H9 (cell line): ENCODE measurements at regions not wholly inside any gene's neighbourhood (a gene's known extent, or its start where the extent isn't known, plus 50 kb on each side); places are given as distances from the start of the nearest gene placed in this dataset.

Experiments used
- DNase-seq: peaks from one replicate; pipeline ENCODE4 v3.0.0-alpha.2; 2017
- H2AFZ ChIP-seq: one replicate; pipeline ENCODE4 v1.6.1; 2013; ENCODE audit warnings: mild to moderate bottlenecking, low read length, control low read depth, moderate library complexity
- H2AK5ac ChIP-seq: 2 replicates; pipeline ENCODE4 v1.6.1; 2013; ENCODE audit warnings: low read length, control low read depth, mixed read lengths; ENCODE audit not compliant: insufficient read length
- H2BK120ac ChIP-seq: one replicate; pipeline ENCODE4 v1.6.1; 2013; ENCODE audit warnings: low read depth, mild to moderate bottlenecking, low read length, control low read depth, inconsistent platforms; ENCODE audit not compliant: poor library complexity, severe bottlenecking
- H2BK12ac ChIP-seq: 2 replicates; pipeline ENCODE4 v1.6.1; 2013; ENCODE audit warnings: low read length, control low read depth, mixed read lengths, low read depth; ENCODE audit not compliant: insufficient read length
- H2BK15ac ChIP-seq: 2 replicates; pipeline ENCODE4 v1.6.1; 2013; ENCODE audit warnings: low read depth, low read length, control low read depth
- H2BK20ac ChIP-seq: one replicate; pipeline ENCODE4 v1.6.1; 2013; ENCODE audit warnings: low read depth, mild to moderate bottlenecking, low read length, control low read depth, inconsistent platforms; ENCODE audit not compliant: poor library complexity, severe bottlenecking
- H2BK5ac ChIP-seq: 2 replicates; pipeline ENCODE4 v1.6.1; 2013; ENCODE audit warnings: low read length, control low read depth, mixed read lengths; ENCODE audit not compliant: insufficient read length
- H3K14ac ChIP-seq: 2 replicates; pipeline ENCODE4 v1.6.1; 2013; ENCODE audit warnings: low read length, control low read depth; ENCODE audit not compliant: insufficient read depth
- H3K18ac ChIP-seq: 2 replicates; pipeline ENCODE4 v1.6.1; 2013; ENCODE audit warnings: low read depth, mild to moderate bottlenecking, mixed read lengths, low read length, control low read depth; ENCODE audit not compliant: insufficient read length
- H3K23ac ChIP-seq: 2 replicates; pipeline ENCODE4 v1.6.1; 2013; ENCODE audit warnings: low read length, control low read depth, mixed read lengths, low read depth; ENCODE audit not compliant: insufficient read length
- H3K23me2 ChIP-seq: 2 replicates; pipeline ENCODE4 v1.6.1; 2013; ENCODE audit warnings: low read depth, mild to moderate bottlenecking, mixed read lengths, low read length, control low read depth; ENCODE audit not compliant: insufficient read length, poor library complexity, severe bottlenecking
- H3K27ac ChIP-seq: 2 replicates; pipeline ENCODE4 v1.5.1; 2013; ENCODE audit warnings: low read length, control low read depth, mixed read lengths, low read depth; ENCODE audit not compliant: insufficient read length
- H3K27me3 ChIP-seq: 2 replicates; pipeline ENCODE4 v1.6.1; 2013; ENCODE audit warnings: low read length, control low read depth, inconsistent platforms; ENCODE audit not compliant: insufficient read depth
- H3K4ac ChIP-seq: 2 replicates; pipeline ENCODE4 v1.6.1; 2013; ENCODE audit warnings: low read depth, mild to moderate bottlenecking, control low read depth, inconsistent platforms, low read length, moderate library complexity
- H3K4me1 ChIP-seq: 2 replicates; pipeline ENCODE4 v1.6.1; 2013; ENCODE audit warnings: low read length, control low read depth, inconsistent platforms; ENCODE audit not compliant: insufficient read depth
- H3K4me2 ChIP-seq: 2 replicates; pipeline ENCODE4 v1.6.1; 2013; ENCODE audit warnings: low read length, control low read depth, mixed read lengths; ENCODE audit not compliant: insufficient read length, insufficient read depth
- H3K56ac ChIP-seq: 2 replicates; pipeline ENCODE4 v1.6.1; 2013; ENCODE audit warnings: low read depth, mild to moderate bottlenecking, mixed read lengths, low read length, control low read depth; ENCODE audit not compliant: insufficient read length
- H3K79me1 ChIP-seq: 2 replicates; pipeline ENCODE4 v1.6.1; 2013; ENCODE audit warnings: low read depth, mild to moderate bottlenecking, moderate library complexity, low read length, control low read depth, inconsistent platforms; ENCODE audit not compliant: insufficient read depth, poor library complexity, severe bottlenecking
- H3K79me2 ChIP-seq: 2 replicates; pipeline ENCODE4 v1.6.1; 2013; ENCODE audit warnings: low read length, control low read depth, inconsistent platforms; ENCODE audit not compliant: insufficient read depth
- H3K9ac ChIP-seq: 2 replicates; pipeline ENCODE4 v1.6.1; 2013; ENCODE audit warnings: low read length, control low read depth, mixed read lengths; ENCODE audit not compliant: insufficient read length; ENCODE audit errors: extremely low read depth
- H3K9me3 ChIP-seq: one replicate; pipeline ENCODE4 v1.6.1; 2013; ENCODE audit warnings: low read depth, low read length, inconsistent platforms; ENCODE audit not compliant: control insufficient read depth
- H3T11ph ChIP-seq: one replicate; pipeline ENCODE4 v1.6.1; 2013; ENCODE audit warnings: mild to moderate bottlenecking, low read length, control low read depth, inconsistent platforms
- H4K20me1 ChIP-seq: one replicate; pipeline ENCODE4 v1.6.1; 2013; ENCODE audit not compliant: control insufficient read depth, insufficient read length, insufficient read depth
- H4K5ac ChIP-seq: 2 replicates; pipeline ENCODE4 v1.6.1; 2013; ENCODE audit warnings: low read depth, mild to moderate bottlenecking, mixed read lengths, low read length, control low read depth; ENCODE audit not compliant: insufficient read length
- H4K8ac ChIP-seq: replicated peaks from 2 replicates; pipeline ENCODE4 v1.6.1; 2013; ENCODE audit warnings: low read length, control low read depth, mixed read lengths, low read depth; ENCODE audit not compliant: insufficient read length
- H4K91ac ChIP-seq: 2 replicates; pipeline ENCODE4 v1.6.1; 2013; ENCODE audit warnings: low read depth, mild to moderate bottlenecking, moderate library complexity, mixed read lengths, low read length, control low read depth; ENCODE audit not compliant: insufficient read length
- H3K27ac Mint-ChIP-seq, 3 experiments: 2 replicates in 2 of 3; 3 replicates in 1 of 3; pipeline ENCODE4 v1.8.0; 2020 to 2021; ENCODE audit warnings: mixed read lengths in 3 of 3, mild to moderate bottlenecking in 1 of 3, moderate library complexity in 1 of 3
- H3K27me3 Mint-ChIP-seq: 2 replicates; pipeline ENCODE4 v1.8.0; 2021; ENCODE audit warnings: low read depth, mild to moderate bottlenecking, moderate library complexity, mixed read lengths
- H3K36me3 Mint-ChIP-seq, 3 experiments: 2 replicates in 2 of 3; 3 replicates in 1 of 3; pipeline ENCODE4 v1.8.0; 2020 to 2021; ENCODE audit warnings: low read depth in 3 of 3, mixed read lengths in 3 of 3; ENCODE audit not compliant: insufficient read depth in 1 of 3
- H3K4me1 Mint-ChIP-seq, 2 experiments: 2 replicates each; pipeline ENCODE4 v1.8.0; 2020; ENCODE audit warnings: mixed read lengths in 2 of 2
- H3K4me3 Mint-ChIP-seq, 2 experiments: 2 replicates in 1 of 2; 3 replicates in 1 of 2; pipeline ENCODE4 v1.8.0; 2020 to 2021; ENCODE audit warnings: mild to moderate bottlenecking in 2 of 2, mixed read lengths in 2 of 2, moderate library complexity in 1 of 2
- H3K9me3 Mint-ChIP-seq, 2 experiments: 2 replicates in 1 of 2; 3 replicates in 1 of 2; pipeline ENCODE4 v1.8.0; 2020; ENCODE audit warnings: mild to moderate bottlenecking in 2 of 2, mixed read lengths in 2 of 2, moderate library complexity in 1 of 2
- CTCF ChIP-seq: fragments of 200-600 bp; sonication (generic); conservative IDR thresholded peaks from 3 replicates; pipeline ENCODE4 v1.8.0; 2021; ENCODE audit warnings: antibody characterized with exemption, mild to moderate bottlenecking
- WGBS: extraction: QIAGEN DNeasy Blood & Tissue Kit; methylation state at CpG from one replicate; pipeline ENCODE4 v1.1.7; 2013; ENCODE audit warnings: missing lambda C conversion rate, low lambda C conversion rate, mixed read lengths; ENCODE audit not compliant: insufficient read length; ENCODE audit errors: extremely low coverage; 5-methylcytosine and 5-hydroxymethylcytosine counted together

DNA sequence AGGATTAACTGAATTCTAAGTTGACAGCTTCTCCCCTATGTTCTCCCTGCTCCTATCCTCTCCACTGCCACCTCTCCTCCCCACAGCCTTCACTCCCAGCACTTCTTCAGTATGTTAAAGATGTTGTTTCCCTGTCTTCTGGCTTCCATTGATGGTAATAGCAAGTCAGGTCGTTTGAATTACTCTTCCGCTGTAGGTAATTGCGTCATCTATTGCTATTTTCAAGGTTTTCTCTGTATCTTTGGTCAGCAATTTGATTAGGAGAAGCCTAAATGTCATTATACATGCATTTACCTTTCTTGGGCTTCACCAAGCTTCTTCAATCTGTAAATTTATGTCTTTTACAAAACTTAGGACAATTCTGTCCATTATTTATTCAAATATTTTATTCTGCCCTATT, 377.3 kb upstream of the KLF12 start:
- DNase-seq, result no peak
- H3K27ac Mint-ChIP-seq, result no peak overlapping the region
- no peak for TF ChIP-seq CTCF

More for the DNA sequence above, 377.3 kb upstream of the KLF12 start:
- Histone ChIP-seq H2AFZ (no peak overlapping the region), H3K18ac (no peak overlapping the region), H3K9me3 (no peaks in the 10 kb centered on the region), H3K4ac (no peak overlapping the region), H3K9ac (no peak overlapping the region), H3K4me2 (no peak overlapping the region), H3K56ac (no peak overlapping the region), H3K23me2 (no peaks in the 10 kb centered on the region), H2BK20ac (no peak overlapping the region), H4K20me1 (no peaks in the 10 kb centered on the region), H4K5ac (no peak overlapping the region), H3K23ac (no peak overlapping the region), H2BK12ac (no peak overlapping the region), H2BK120ac (no peak overlapping the region), H4K91ac (no peak overlapping the region), H2BK15ac (no peak overlapping the region), H3K79me2 (no peaks in the 10 kb centered on the region), H3K4me1 (no peaks in the 10 kb centered on the region), H3K27me3 (no peaks in the 10 kb centered on the region), H3T11ph (no peak overlapping the region), H3K14ac (no peak overlapping the region), H3K27ac (no peak overlapping the region), H2BK5ac (no peak overlapping the region), H4K8ac (no peak overlapping the region), H2AK5ac (no peak overlapping the region), H3K79me1 (no peaks in the 10 kb centered on the region)
- no peaks in the 10 kb centered on the region for H3K36me3 Mint-ChIP-seq
- no peak overlapping the region for H3K4me3 Mint-ChIP-seq
- no peaks in the 10 kb centered on the region for H3K9me3 Mint-ChIP-seq
- H3K27me3 Mint-ChIP-seq, result no peaks in the 10 kb centered on the region
- no peaks in the 10 kb centered on the region for H3K4me1 Mint-ChIP-seq
- WGBS, result no CpG with 5 or more reads among the region's 3 CpGs
